ENCODE measurements at regions not wholly inside any gene's neighbourhood (a gene's known extent, or its start where the extent isn't known, plus 50 kb on each side); places are given as distances from the start of the nearest gene placed in this dataset.

GRCh38 chr10:62917475-62918238 is 101.5 kb upstream of the EGR2 start:
- TF ChIP-seq POLR2A (IDR thresholded peaks at IDR 0.05; ENCODE audit: borderline replicate concordance, extremely low read depth, insufficient read depth, insufficient read length) (no peak), FOSL1 (IDR thresholded peaks at IDR 0.05; ENCODE audit: low read depth) (no peak)

All from HCT116 (cell line).